Ovary (tissue), 7 donors: ENCODE measurements at regions not wholly inside any gene's neighbourhood (a gene's known extent, or its start where the extent isn't known, plus 50 kb on each side); places are given as distances from the start of the nearest gene placed in this dataset.

Experiments
- DNase-seq, 5 donors: peaks; one replicate each; pipeline ENCODE4 v3.0.0-alpha.2; 2019 to 2020
- H3K27ac ChIP-seq, 2 donors: fragments of 200-600 bp; one replicate each; pipeline versions ENCODE4 v1.5.1 to v1.8.0; 2019 to 2022
- H3K27me3 ChIP-seq: fragments of 200-600 bp; one replicate; pipeline ENCODE4 v1.8.0; 2022
- H3K36me3 ChIP-seq: fragments of 200-600 bp; sonication (generic); one replicate; pipeline ENCODE4 v1.5.1; 2019
- H3K4me1 ChIP-seq: one replicate; pipeline ENCODE4 v1.8.1; 2013; ENCODE audit warnings: mild to moderate bottlenecking, moderate library complexity; ENCODE audit not compliant: insufficient read depth
- H3K4me3 ChIP-seq: fragments of 200-600 bp; sonication (generic); one replicate; pipeline ENCODE4 v1.5.1; 2017
- H3K9me3 ChIP-seq, 2 donors: fragments of 200-600 bp in 1 of 2; sonication (generic) in 1 of 2; one replicate each; pipeline versions ENCODE4 v1.5.1 to v1.8.1; 2013 to 2019; ENCODE audit warnings: mild to moderate bottlenecking in 1 of 2, moderate library complexity in 1 of 2
- CTCF ChIP-seq, 3 donors: fragments of 450-650 bp in 2 of 3; fragments of 200-600 bp in 1 of 3; IDR thresholded peaks; one replicate each; pipeline versions ENCODE4 v1.5.1 to v1.8.0; 2016 to 2022; ENCODE audit warnings: antibody characterized with exemption in 3 of 3, mild to moderate bottlenecking in 1 of 3
- EP300 ChIP-seq: sonication (generic); formaldehyde crosslinking; IDR thresholded peaks from one replicate; pipeline ENCODE4 v1.6.1; 2017; ENCODE audit warnings: antibody characterized with exemption
- POLR2A ChIP-seq: fragments of 450-650 bp; IDR thresholded peaks from one replicate; pipeline ENCODE4 v1.6.1; 2017; ENCODE audit warnings: antibody characterized with exemption, mild to moderate bottlenecking, moderate library complexity
- WGBS, 3 donors: extraction: QIAGEN DNeasy Blood & Tissue Kit in 1 of 3; methylation state at CpG; one replicate each; pipeline versions ENCODE4 v1.1.5 to v1.1.7; 2013 to 2017; 5-methylcytosine and 5-hydroxymethylcytosine counted together
- intact Hi-C, 4 donors: fragments of 100-400 bp; cut with DNase I; formaldehyde crosslinking; loops; one replicate each; pipeline versions ENCODE4 v1.11.0 to v1.15.1; 2022 to 2023
- donor health status: DM: no; HTN: no; CAD: no; lungs with moderate emphysema.
- donor health status: DM: no; HTN: no; CAD: no.
- donor health status: Bipolar disorder and iron deficiency.
- donor health status: DM: no; HTN: no; CAD: no.
- donor health status: DM: yes; HTN: yes; CAD: no.

- intact Hi-C loops, result no loop called here
- H3K4me1 ChIP-seq, result no peaks in the 10 kb centered on the region
- H3K4me3 ChIP-seq, result no peak overlapping the region
- WGBS, 3 donors, result 66 to 72% (median 66%) methylated on average over 2 of the region's 2 CpGs
- no peak for DNase-seq
- H3K27ac ChIP-seq, result no peak overlapping the region
- no peaks in the 10 kb centered on the region for H3K36me3 ChIP-seq
- H3K27me3 ChIP-seq, result no peaks in the 10 kb centered on the region
- no peaks in the 10 kb centered on the region for H3K9me3 ChIP-seq
- no peak for TF ChIP-seq EP300
- no peak for TF ChIP-seq POLR2A
- TF ChIP-seq CTCF (IDR thresholded peaks at IDR 0.05), result no peak
Measured at GRCh38 chr4:149902242-149902641, 86.6 kb upstream of the IQCM start.

GRCh38 chr4:149910177-149910576, 94.5 kb upstream of the IQCM start:
- no peaks in the 10 kb centered on the region for H3K27me3 ChIP-seq
- no peak overlapping the region for H3K27ac ChIP-seq
- no peaks in the 10 kb centered on the region for H3K36me3 ChIP-seq
- WGBS, 3 donors, result 51 to 56% (median 52%) methylated on average over 3 of the region's 3 CpGs
- intact Hi-C loops, result no loop called here
- DNase-seq, result no peak
- no peak overlapping the region for H3K4me3 ChIP-seq
- no peaks in the 10 kb centered on the region for H3K4me1 ChIP-seq
- TF ChIP-seq POLR2A (no peak), CTCF (IDR thresholded peaks at IDR 0.05) (no peak), EP300 (no peak)
- no peaks in the 10 kb centered on the region for H3K9me3 ChIP-seq

- Histone ChIP-seq H3K27ac (no peak overlapping the region), H3K9me3 (no peaks in the 10 kb centered on the region), H3K4me1 (no peaks in the 10 kb centered on the region), H3K27me3 (no peaks in the 10 kb centered on the region), H3K36me3 (no peaks in the 10 kb centered on the region), H3K4me3 (no peak overlapping the region)
- TF ChIP-seq POLR2A (no peak), EP300 (no peak), CTCF (IDR thresholded peaks at IDR 0.05) (no peak)
- DNase-seq, result no peak
- intact Hi-C loops, result no loop called here
- 10 to 17% (median 15%) methylated on average over 2 of the region's 2 CpGs for WGBS, 3 donors
Measured at GRCh38 chr4:149910604-149911350, 95.1 kb upstream of the IQCM start.

- Histone ChIP-seq H3K4me3 (no peak overlapping the region), H3K27me3 (no peaks in the 10 kb centered on the region), H3K27ac (no peak overlapping the region), H3K4me1 (no peaks in the 10 kb centered on the region), H3K36me3 (no peaks in the 10 kb centered on the region), H3K9me3 (no peaks in the 10 kb centered on the region)
- intact Hi-C loops, result no loop called here
- TF ChIP-seq POLR2A (no peak), EP300 (no peak), CTCF (IDR thresholded peaks at IDR 0.05) (no peak)
- no peak for DNase-seq
- WGBS, 3 donors, result 72 to 80% (median 73%) methylated on average over 5 of the region's 5 CpGs
Measured at GRCh38 chr4:149911354-149911753, 95.7 kb upstream of the IQCM start.
